Endothelial cell of umbilical vein (primary cell): ENCODE measurements at regions not wholly inside any gene's neighbourhood (a gene's known extent, or its start where the extent isn't known, plus 50 kb on each side); places are given as distances from the start of the nearest gene placed in this dataset.

Experiments
- BruUV-seq: library from RNA; stranded (reverse); fragments of 400-500 nt; replicated peaks from 2 replicates; lab custom pipeline; 2021; lab: Mats Ljungman, UMichigan
- CTCF ChIA-PET: fragments of 300-600, 350-600 bp; sonication (Branson Sonifier 250); formaldehyde crosslinking; loops from one replicate; lab custom pipeline; 2021; ENCODE audit warnings: antibody characterized with exemption, inconsistent platforms; lab: Charles Lee
- POLR2A ChIA-PET: fragments of 300-600, 350-600 bp; sonication (Branson Sonifier 250); formaldehyde crosslinking; loops from one replicate; lab custom pipeline; 2021; ENCODE audit warnings: antibody characterized with exemption, inconsistent platforms; lab: Charles Lee
- DNase-seq: peaks from one replicate; pipeline ENCODE4 v3.0.0-alpha.2; 2011; ENCODE audit warnings: low read depth, low spot score
- FAIRE-seq: peaks from 2 replicates; lab custom pipeline; 2011; peaks lifted over from hg19 to GRCh38; lab: Jason Lieb, UNC
- H2AFZ ChIP-seq: 2 replicates; pipeline ENCODE4 v1.6.0; 2012; ENCODE audit warnings: low read depth, low read length, control low read depth, inconsistent platforms
- H3K27ac ChIP-seq: 2 replicates; pipeline ENCODE4 v1.5.1; 2011; ENCODE audit warnings: low read depth, mild to moderate bottlenecking, control low read depth, low read length, moderate library complexity; ENCODE audit not compliant: insufficient read depth
- H3K27me3 ChIP-seq, 2 experiments: 2 replicates each; pipeline versions ENCODE4 v1.6.0 to v1.6.1; 2011; ENCODE audit warnings: low read length in 2 of 2, mixed read lengths in 1 of 2; ENCODE audit not compliant: control insufficient read depth in 2 of 2, insufficient read depth in 2 of 2
- H3K36me3 ChIP-seq, 2 experiments: 2 replicates in 1 of 2; 3 replicates in 1 of 2; pipeline ENCODE4 v1.5.1; 2011; ENCODE audit warnings: low read length in 2 of 2, mild to moderate bottlenecking in 1 of 2, moderate library complexity in 1 of 2; ENCODE audit not compliant: control insufficient read depth in 2 of 2, insufficient read depth in 2 of 2; ENCODE audit errors: extremely low read depth in 1 of 2
- H3K4me1 ChIP-seq: 3 replicates; pipeline ENCODE4 v1.5.1; 2011; ENCODE audit warnings: mild to moderate bottlenecking, low read length; ENCODE audit not compliant: control insufficient read depth, insufficient read depth; ENCODE audit errors: extremely low read depth
- H3K4me2 ChIP-seq: 2 replicates; pipeline ENCODE4 v1.6.1; 2011; ENCODE audit warnings: low read length, control low read depth, mixed read lengths; ENCODE audit not compliant: insufficient read depth
- H3K4me3 ChIP-seq, 3 experiments: fragments of 200-600 bp in 1 of 3; sonication (generic), shearing (Covaris generic) in 1 of 3; replicated peaks in 1 of 3; 2 replicates each; pipeline ENCODE4 v1.5.1; 2011 to 2016; ENCODE audit warnings: control low read depth in 3 of 3, low read length in 3 of 3, mild to moderate bottlenecking in 2 of 3, inconsistent platforms in 1 of 3, low read depth in 1 of 3, moderate library complexity in 1 of 3; ENCODE audit not compliant: insufficient read depth in 1 of 3
- H3K79me2 ChIP-seq: 2 replicates; pipeline ENCODE4 v1.6.0; 2012; ENCODE audit warnings: low read length, inconsistent platforms; ENCODE audit not compliant: control insufficient read depth, insufficient read depth
- H3K9ac ChIP-seq: replicated peaks from 2 replicates; pipeline ENCODE3; 2011; ENCODE audit warnings: low read length, control low read depth; ENCODE audit not compliant: insufficient read depth; ENCODE audit errors: extremely low read depth
- H3K9me1 ChIP-seq: replicated peaks from 3 replicates; pipeline ENCODE4 v1.6.0; 2011; ENCODE audit warnings: mild to moderate bottlenecking, low read length; ENCODE audit not compliant: control insufficient read depth, insufficient read depth; ENCODE audit errors: extremely low read depth
- H3K9me3 ChIP-seq: replicated peaks from 2 replicates; pipeline ENCODE4 v1.5.1; 2012; ENCODE audit warnings: low read length, inconsistent platforms; ENCODE audit not compliant: control insufficient read depth, insufficient read depth
- H4K20me1 ChIP-seq: replicated peaks from 2 replicates; pipeline ENCODE3; 2011; ENCODE audit warnings: mild to moderate bottlenecking, low read length; ENCODE audit not compliant: control insufficient read depth, insufficient read depth; ENCODE audit errors: extremely low read depth
- EZH2 ChIP-seq: IDR thresholded peaks from 2 replicates; pipeline ENCODE4 v1.6.1; 2012; ENCODE audit warnings: borderline replicate concordance, low read depth, mild to moderate bottlenecking, moderate library complexity, low read length, inconsistent platforms; ENCODE audit not compliant: severe bottlenecking
- FOS ChIP-seq: IDR thresholded peaks from 2 replicates; pipeline ENCODE4 v1.6.1; 2011; ENCODE audit warnings: mild to moderate bottlenecking, low read length, moderate library complexity, borderline replicate concordance; ENCODE audit not compliant: insufficient read depth
- GATA2 ChIP-seq: IDR thresholded peaks from 2 replicates; pipeline ENCODE4 v1.7.0; 2011; ENCODE audit warnings: low read depth, mild to moderate bottlenecking, moderate library complexity, mixed read lengths, low read length; ENCODE audit not compliant: insufficient read length, insufficient read depth
- JUN ChIP-seq: IDR thresholded peaks from 2 replicates; pipeline ENCODE4 v1.6.1; 2011; ENCODE audit warnings: borderline replicate concordance, low read depth; ENCODE audit not compliant: insufficient read length, insufficient read depth
- MAX ChIP-seq: IDR thresholded peaks from 2 replicates; pipeline ENCODE4 v1.6.1; 2011; ENCODE audit not compliant: insufficient read depth, insufficient read length
- MYC ChIP-seq: IDR thresholded peaks from one replicate; pipeline ENCODE4 v1.6.1; 2011; ENCODE audit warnings: mild to moderate bottlenecking, low read depth, low read length
- POLR2A ChIP-seq: IDR thresholded peaks from 2 replicates; pipeline ENCODE4 v1.6.1; 2012; ENCODE audit warnings: low read depth, mild to moderate bottlenecking, control low read depth, low read length
- POLR2AphosphoS5 ChIP-seq: IDR thresholded peaks from 2 replicates; pipeline ENCODE4 v1.6.1; 2012; ENCODE audit warnings: low read depth, mild to moderate bottlenecking, control low read depth, low read length, moderate library complexity; ENCODE audit not compliant: insufficient read depth
- dilution Hi-C: fragments of 300-500 bp; cut with MboI; formaldehyde crosslinking; loops from one replicate; pipeline ENCODE4 v1.15.0; 2019; ENCODE audit warnings: low sequenced_read_pairs; ENCODE audit not compliant: extremely low pct_ligation_motif_present
- intact Hi-C: fragments of 100-400 bp; cut with micrococcal nuclease; formaldehyde crosslinking; loops from one replicate; pipeline ENCODE4 v1.10.0; 2022

GRCh38 chr3:159655202-159655601 lies 333.4 kb upstream of the IL12A start:
- Histone ChIP-seq H3K79me2 (no peaks in the 10 kb centered on the region), H3K36me3 (no peaks in the 10 kb centered on the region), H3K4me2 (no peak overlapping the region), H3K4me1 (no peaks in the 10 kb centered on the region), H2AFZ (no peak overlapping the region), H3K4me3 (no peak overlapping the region), H3K9ac (no peak overlapping the region), H3K9me1 (no peaks in the 10 kb centered on the region), H3K9me3 (no peaks in the 10 kb centered on the region), H4K20me1 (no peaks in the 10 kb centered on the region), H3K27ac (no peak overlapping the region), H3K27me3 (peaks cover 4 to 5% of the 10 kb centered on the region in 2 experiments)
- no peak for TF ChIP-seq MYC
- TF ChIP-seq JUN: no peak
- TF ChIP-seq EZH2: no peak
- TF ChIP-seq MAX: no peak
- TF ChIP-seq GATA2: no peak
- TF ChIP-seq POLR2A: no peak
- no peak for TF ChIP-seq POLR2AphosphoS5
- TF ChIP-seq FOS: no peak
- no TSS peak for BruUV-seq
- ChIA-PET CTCF (interaction anchor here (1.1 to 1.4 kb wide), 2 partner anchors 18 to 95 kb away, joined by 3 to 4 read pairs; no protein-coding TSS in a partner anchor), POLR2A (no interaction called here)
- DNase-seq (no peak), FAIRE-seq (no peak)
- dilution Hi-C loops (no loop called here), intact Hi-C loops (no loop called here)

GRCh38 chr3:159657176-159657575 lies 331.5 kb upstream of the IL12A start:
- no peak for DNase-seq
- H3K9me3 ChIP-seq: no peaks in the 10 kb centered on the region
- no peaks in the 10 kb centered on the region for H3K36me3 ChIP-seq
- H3K4me1 ChIP-seq: no peaks in the 10 kb centered on the region
- FAIRE-seq: no peak
- dilution Hi-C loops (no loop called here), intact Hi-C loops (no loop called here)
- no peak overlapping the region for H3K9ac ChIP-seq
- H3K27me3 ChIP-seq: peaks cover 4 to 8% of the 10 kb centered on the region in 2 experiments
- H3K79me2 ChIP-seq: no peaks in the 10 kb centered on the region
- TF ChIP-seq POLR2A (no peak), POLR2AphosphoS5 (no peak), MYC (no peak), FOS (no peak), MAX (no peak), GATA2 (no peak)
- H3K27ac ChIP-seq: no peak overlapping the region
- H3K4me3 ChIP-seq: no peak overlapping the region
- no peaks in the 10 kb centered on the region for H4K20me1 ChIP-seq
- no peaks in the 10 kb centered on the region for H3K9me1 ChIP-seq
- H3K4me2 ChIP-seq: no peak overlapping the region
- H2AFZ ChIP-seq: no peak overlapping the region
- CTCF ChIA-PET: no interaction called here
- no TSS peak for BruUV-seq
- POLR2A ChIA-PET: no interaction called here
